CD4-positive, alpha-beta T cell (primary cell): ENCODE measurements at regions not wholly inside any gene's neighbourhood (a gene's known extent, or its start where the extent isn't known, plus 50 kb on each side); places are given as distances from the start of the nearest gene placed in this dataset.

Experiments
- ATAC-seq: fragments of 200-7000 bp; cut with Tn5 transposase; one replicate; pipeline ENCODE4 v1.10.0; 2022; ENCODE audit warnings: mild to moderate bottlenecking; ENCODE audit not compliant: poor library complexity
- CTCF ChIA-PET: fragments of 350-600 bp; sonication (Branson Sonifier 250); formaldehyde crosslinking; loops from one replicate; lab custom pipeline; 2021; ENCODE audit warnings: antibody characterized with exemption, inconsistent platforms; lab: Charles Lee
- POLR2A ChIA-PET: fragments of 350-600 bp; sonication (Branson Sonifier 250); formaldehyde crosslinking; loops from one replicate; lab custom pipeline; 2021; ENCODE audit warnings: antibody characterized with exemption, inconsistent platforms; lab: Charles Lee
- DNase-seq, 14 experiments: peaks; one replicate each; pipeline ENCODE4 v3.0.0-alpha.2; 2013 to 2020; ENCODE audit warnings: mixed read lengths in 2 of 14
- H3K27ac ChIP-seq, 2 donors: one replicate each; pipeline versions ENCODE4 v1.5.1 to v1.7.0; 2013; ENCODE audit warnings: low read length in 2 of 2, low read depth in 1 of 2, mild to moderate bottlenecking in 1 of 2
- H3K27me3 ChIP-seq, 2 experiments: 1 replicate in 1 of 2; 2 replicates in 1 of 2; pipeline versions ENCODE4 v1.6.1 to v1.7.0; 2013; ENCODE audit warnings: low read length in 2 of 2, control low read depth in 1 of 2, mild to moderate bottlenecking in 1 of 2, moderate library complexity in 1 of 2; ENCODE audit not compliant: insufficient read depth in 2 of 2, control insufficient read depth in 1 of 2
- H3K36me3 ChIP-seq: one replicate; pipeline ENCODE4 v1.6.1; 2013; ENCODE audit warnings: low read length, control low read depth; ENCODE audit not compliant: insufficient read depth
- H3K4me1 ChIP-seq: one replicate; pipeline ENCODE4 v1.6.1; 2013; ENCODE audit warnings: low read length, control low read depth; ENCODE audit not compliant: insufficient read depth
- H3K4me3 ChIP-seq: one replicate; pipeline ENCODE4 v1.5.1; 2013; ENCODE audit warnings: mild to moderate bottlenecking, low read length, moderate library complexity
- H3K9me3 ChIP-seq, 2 experiments: 1 replicate in 1 of 2; 2 replicates in 1 of 2; pipeline versions ENCODE4 v1.6.1 to v1.7.0; 2013; ENCODE audit warnings: low read length in 2 of 2, mild to moderate bottlenecking in 2 of 2, control low read depth in 1 of 2, moderate library complexity in 1 of 2; ENCODE audit not compliant: control insufficient read depth in 1 of 2, insufficient read depth in 1 of 2
- H3K27ac Mint-ChIP-seq: one replicate; pipeline ENCODE4 v1.8.0; 2020; ENCODE audit warnings: mixed read lengths
- H3K27me3 Mint-ChIP-seq: one replicate; pipeline ENCODE4 v1.8.0; 2021; ENCODE audit warnings: mixed read lengths
- H3K36me3 Mint-ChIP-seq: one replicate; pipeline ENCODE4 v1.8.0; 2021; ENCODE audit warnings: low read depth, mixed read lengths
- H3K4me1 Mint-ChIP-seq: one replicate; pipeline ENCODE4 v1.8.0; 2021; ENCODE audit warnings: low read depth, mixed read lengths
- H3K4me3 Mint-ChIP-seq: one replicate; pipeline ENCODE4 v1.8.0; 2020; ENCODE audit warnings: mild to moderate bottlenecking, mixed read lengths
- H3K9me3 Mint-ChIP-seq: one replicate; pipeline ENCODE4 v1.8.0; 2020; ENCODE audit warnings: mixed read lengths
- intact Hi-C, 2 experiments: fragments of 100-400 bp; cut with DNase I in 1 of 2; cut with micrococcal nuclease in 1 of 2; formaldehyde crosslinking; loops; one replicate each; pipeline versions ENCODE4 v1.15.1 to v1.9.0; 2023 to 2025; cut with DNase I, micrococcal nuclease
- TF ChIP-seq, protein P1 (sequence below): fragments of 200-600 bp; IDR thresholded peaks from one replicate; pipeline ENCODE4 v1.8.0; 2022; ENCODE audit warnings: antibody characterized with exemption, mild to moderate bottlenecking

DNA sequence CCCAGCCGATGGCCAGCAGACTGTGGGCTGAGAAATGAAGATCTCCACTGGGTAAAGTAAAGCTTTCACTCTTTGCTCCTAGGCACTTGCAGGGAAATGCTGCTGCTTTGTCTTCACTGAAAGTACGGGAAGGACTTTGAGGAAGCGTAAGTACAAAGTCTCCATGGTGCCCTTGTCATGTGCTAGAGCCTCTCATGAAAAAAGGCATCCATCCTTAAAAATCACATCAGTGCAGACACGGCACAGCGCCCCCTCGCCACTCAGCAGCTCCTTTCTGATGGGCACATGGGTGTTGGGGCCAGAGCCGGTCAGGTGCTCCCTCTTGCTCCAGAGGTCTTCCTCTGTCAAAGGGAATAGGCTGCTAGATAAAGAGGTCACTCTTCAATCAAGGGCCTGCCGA, 87.8 kb upstream of the CALM2 start:
- no peaks in the 10 kb centered on the region for H3K4me1 ChIP-seq
- ATAC-seq (no peak), DNase-seq (no peak)
- no peaks in the 10 kb centered on the region for H3K9me3 ChIP-seq
- no peaks in the 10 kb centered on the region for H3K36me3 ChIP-seq
- intact Hi-C loops, result no loop called here
- Mint-ChIP-seq H3K4me3 (no peak overlapping the region), H3K4me1 (no peaks in the 10 kb centered on the region), H3K36me3 (no peaks in the 10 kb centered on the region), H3K27ac (no peak overlapping the region), H3K27me3 (no peaks in the 10 kb centered on the region), H3K9me3 (no peaks in the 10 kb centered on the region)
- H3K27me3 ChIP-seq, result no peaks in the 10 kb centered on the region
- TF ChIP-seq, protein P1, sequence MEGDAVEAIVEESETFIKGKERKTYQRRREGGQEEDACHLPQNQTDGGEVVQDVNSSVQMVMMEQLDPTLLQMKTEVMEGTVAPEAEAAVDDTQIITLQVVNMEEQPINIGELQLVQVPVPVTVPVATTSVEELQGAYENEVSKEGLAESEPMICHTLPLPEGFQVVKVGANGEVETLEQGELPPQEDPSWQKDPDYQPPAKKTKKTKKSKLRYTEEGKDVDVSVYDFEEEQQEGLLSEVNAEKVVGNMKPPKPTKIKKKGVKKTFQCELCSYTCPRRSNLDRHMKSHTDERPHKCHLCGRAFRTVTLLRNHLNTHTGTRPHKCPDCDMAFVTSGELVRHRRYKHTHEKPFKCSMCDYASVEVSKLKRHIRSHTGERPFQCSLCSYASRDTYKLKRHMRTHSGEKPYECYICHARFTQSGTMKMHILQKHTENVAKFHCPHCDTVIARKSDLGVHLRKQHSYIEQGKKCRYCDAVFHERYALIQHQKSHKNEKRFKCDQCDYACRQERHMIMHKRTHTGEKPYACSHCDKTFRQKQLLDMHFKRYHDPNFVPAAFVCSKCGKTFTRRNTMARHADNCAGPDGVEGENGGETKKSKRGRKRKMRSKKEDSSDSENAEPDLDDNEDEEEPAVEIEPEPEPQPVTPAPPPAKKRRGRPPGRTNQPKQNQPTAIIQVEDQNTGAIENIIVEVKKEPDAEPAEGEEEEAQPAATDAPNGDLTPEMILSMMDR, result no peak
- H3K27ac ChIP-seq, result no peak overlapping the region
- no peak overlapping the region for H3K4me3 ChIP-seq
- ChIA-PET CTCF (no interaction called here), POLR2A (no interaction called here)

DNA sequence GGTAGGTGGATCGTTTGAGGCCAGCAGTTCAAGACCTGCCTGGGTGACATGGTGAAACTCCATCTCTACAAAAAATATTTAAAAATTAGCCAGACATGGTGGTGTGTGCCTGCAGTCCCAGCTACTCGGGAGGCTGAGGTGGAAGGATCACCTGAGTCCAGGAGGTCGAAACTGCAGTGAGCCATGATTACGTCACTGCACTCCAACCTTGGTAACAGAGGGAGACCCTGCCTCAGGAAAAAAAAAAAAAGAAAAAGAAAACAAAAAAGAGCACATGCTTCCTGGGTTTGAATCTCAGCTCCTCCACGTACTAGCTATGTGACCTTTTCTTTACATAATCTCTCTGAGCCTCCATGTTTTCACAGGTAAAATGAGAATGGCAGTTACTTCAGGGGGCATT, 86.3 kb upstream of the CALM2 start:
- H3K27me3 ChIP-seq, result no peaks in the 10 kb centered on the region
- no peak overlapping the region for H3K27ac ChIP-seq
- no peaks in the 10 kb centered on the region for H3K36me3 ChIP-seq
- H3K4me1 ChIP-seq, result no peaks in the 10 kb centered on the region
- ChIA-PET CTCF (no interaction called here), POLR2A (no interaction called here)
- Mint-ChIP-seq H3K4me1 (no peaks in the 10 kb centered on the region), H3K9me3 (no peaks in the 10 kb centered on the region), H3K4me3 (no peak overlapping the region), H3K27me3 (no peaks in the 10 kb centered on the region), H3K36me3 (no peaks in the 10 kb centered on the region), H3K27ac (no peak overlapping the region)
- intact Hi-C loops, result no loop called here
- H3K9me3 ChIP-seq, result no peaks in the 10 kb centered on the region
- DNase-seq (no peak), ATAC-seq (no peak)
- TF ChIP-seq, protein P1, result no peak
- H3K4me3 ChIP-seq, result no peak overlapping the region

DNA sequence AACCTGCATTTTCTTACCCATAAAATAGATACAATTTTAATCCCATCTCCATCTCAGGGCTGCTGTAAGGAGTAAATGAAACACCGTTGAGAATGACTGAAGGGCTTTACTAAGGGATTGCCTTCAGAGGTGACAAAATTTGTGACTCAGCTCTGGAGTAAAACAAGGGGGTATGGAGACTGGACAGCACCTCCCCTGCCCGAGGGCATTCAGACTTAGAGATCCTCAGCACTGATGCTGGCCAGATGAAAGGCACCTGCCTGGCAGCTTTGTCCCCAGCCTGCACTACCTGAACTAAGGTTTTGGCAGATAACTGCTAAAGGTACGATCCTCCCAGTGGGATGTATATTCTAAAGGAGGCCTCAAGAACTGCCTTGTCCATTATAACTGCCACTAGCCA, 84.7 kb upstream of the CALM2 start:
- Histone ChIP-seq H3K9me3 (no peaks in the 10 kb centered on the region), H3K4me1 (no peaks in the 10 kb centered on the region), H3K27ac (no peak overlapping the region), H3K36me3 (no peaks in the 10 kb centered on the region), H3K4me3 (no peak overlapping the region), H3K27me3 (no peaks in the 10 kb centered on the region)
- ChIA-PET CTCF (no interaction called here), POLR2A (no interaction called here)
- Mint-ChIP-seq H3K4me3 (no peak overlapping the region), H3K36me3 (no peaks in the 10 kb centered on the region), H3K4me1 (no peaks in the 10 kb centered on the region), H3K9me3 (no peaks in the 10 kb centered on the region), H3K27ac (no peak overlapping the region), H3K27me3 (no peaks in the 10 kb centered on the region)
- no peak for ATAC-seq
- intact Hi-C loops, result no loop called here
- TF ChIP-seq, protein P1, result no peak
- no peak for DNase-seq
